ENCODE measurements at regions not wholly inside any gene's neighbourhood (a gene's known extent, or its start where the extent isn't known, plus 50 kb on each side); places are given as distances from the start of the nearest gene placed in this dataset.

GRCh38 chr15:79659691-79660090, 227.6 kb downstream of the MINAR1 start:
- H3K4me3 ChIP-seq, result no peak overlapping the region
- H3K36me3 ChIP-seq, result no peaks in the 10 kb centered on the region
- WGBS, result 77% methylated on average over 2 of the region's 2 CpGs
- peaks cover 0 to 8% (median 2%) of the 10 kb centered on the region in 4 donors for H3K27me3 ChIP-seq
- TF ChIP-seq POLR2AphosphoS5 (IDR thresholded peaks at IDR 0.05), result no peak
- TF ChIP-seq CTCF (IDR thresholded peaks at IDR 0.05), result no peak
- TF ChIP-seq EP300 (IDR thresholded peaks at IDR 0.05), result no peak
- TF ChIP-seq POLR2A (IDR thresholded peaks at IDR 0.05; ENCODE audit: low read depth), result no peak
- no peaks in the 10 kb centered on the region for H3K4me1 ChIP-seq
- no peak overlapping the region for H3K27ac ChIP-seq (replicated peaks in 1 of 4)
- intact Hi-C loops (cut with DNase I), result no loop called here
- no peak for DNase-seq (ENCODE audit: extremely low spot score)
- no peaks in the 10 kb centered on the region for H3K9me3 ChIP-seq

GRCh38 chr15:79661411-79661810, 229.3 kb downstream of the MINAR1 start:
- intact Hi-C loops (cut with DNase I), result no loop called here

GRCh38 chr15:79673416-79674123, 223.2 kb downstream of the MTHFS start:
- no peaks in the 10 kb centered on the region for H3K36me3 ChIP-seq
- peaks cover 0 to 7% (median 0%) of the 10 kb centered on the region in 4 donors for H3K27me3 ChIP-seq
- no peak overlapping the region for H3K27ac ChIP-seq (replicated peaks in 1 of 4)
- intact Hi-C loops (cut with DNase I), result no loop called here
- no peak overlapping the region for H3K4me3 ChIP-seq
- DNase-seq (ENCODE audit: extremely low spot score), result no peak
- H3K4me1 ChIP-seq, result no peaks in the 10 kb centered on the region
- 51% methylated on average over 4 of the region's 4 CpGs for WGBS
- no peak for TF ChIP-seq CTCF (IDR thresholded peaks at IDR 0.05)
- no peak for TF ChIP-seq POLR2AphosphoS5 (IDR thresholded peaks at IDR 0.05)
- no peak for TF ChIP-seq EP300 (IDR thresholded peaks at IDR 0.05)
- no peak for TF ChIP-seq POLR2A (IDR thresholded peaks at IDR 0.05; ENCODE audit: low read depth)
- no peaks in the 10 kb centered on the region for H3K9me3 ChIP-seq

More at GRCh38 chr15:79661411-79661810, 229.3 kb downstream of the MINAR1 start:
- no peaks in the 10 kb centered on the region for H3K36me3 ChIP-seq
- no peak overlapping the region for H3K4me3 ChIP-seq
- TF ChIP-seq CTCF (IDR thresholded peaks at IDR 0.05) (no peak), POLR2AphosphoS5 (IDR thresholded peaks at IDR 0.05) (no peak)
- H3K9me3 ChIP-seq, result no peaks in the 10 kb centered on the region
- H3K4me1 ChIP-seq, result no peaks in the 10 kb centered on the region
- DNase-seq (ENCODE audit: extremely low spot score), result no peak
- H3K27me3 ChIP-seq, result peaks cover 0 to 8% (median under 1%) of the 10 kb centered on the region in 4 donors
- H3K27ac ChIP-seq (replicated peaks in 1 of 4), result no peak overlapping the region
- WGBS, result 100% methylated on average over 1 of the region's 1 CpG

GRCh38 chr15:79674124-79674465, 222.7 kb downstream of the MTHFS start:
- Histone ChIP-seq H3K27me3 (peaks cover 0 to 2% (median 0%) of the 10 kb centered on the region in 4 donors), H3K9me3 (no peaks in the 10 kb centered on the region), H3K4me3 (no peak overlapping the region), H3K27ac (replicated peaks in 1 of 4) (no peak overlapping the region), H3K36me3 (no peaks in the 10 kb centered on the region), H3K4me1 (no peaks in the 10 kb centered on the region)
- DNase-seq (ENCODE audit: extremely low spot score), result no peak
- intact Hi-C loops (cut with DNase I), result no loop called here
- WGBS, result 76% methylated on average over 2 of the region's 2 CpGs
- TF ChIP-seq POLR2A (IDR thresholded peaks at IDR 0.05; ENCODE audit: low read depth), result no peak
- no peak for TF ChIP-seq POLR2AphosphoS5 (IDR thresholded peaks at IDR 0.05)
- TF ChIP-seq CTCF (IDR thresholded peaks at IDR 0.05), result no peak
- no peak for TF ChIP-seq EP300 (IDR thresholded peaks at IDR 0.05)

GRCh38 chr15:79675982-79676381, 220.8 kb downstream of the MTHFS start:
- Histone ChIP-seq H3K27ac (replicated peaks in 1 of 4) (no peak overlapping the region), H3K4me1 (no peaks in the 10 kb centered on the region), H3K9me3 (no peaks in the 10 kb centered on the region), H3K4me3 (no peak overlapping the region), H3K27me3 (no peaks in the 10 kb centered on the region), H3K36me3 (no peaks in the 10 kb centered on the region)
- DNase-seq (ENCODE audit: extremely low spot score), result no peak
- TF ChIP-seq POLR2AphosphoS5 (IDR thresholded peaks at IDR 0.05), result no peak
- TF ChIP-seq CTCF (IDR thresholded peaks at IDR 0.05), result no peak
- no peak for TF ChIP-seq EP300 (IDR thresholded peaks at IDR 0.05)
- no peak for TF ChIP-seq POLR2A (IDR thresholded peaks at IDR 0.05; ENCODE audit: low read depth)
- intact Hi-C loops (cut with DNase I), result no loop called here
- WGBS, result 80% methylated on average over 5 of the region's 5 CpGs
